Right lobe of liver (tissue), 6 donors: ENCODE measurements at regions not wholly inside any gene's neighbourhood (a gene's known extent, or its start where the extent isn't known, plus 50 kb on each side); places are given as distances from the start of the nearest gene placed in this dataset.

ENCODE experiments used
- ATAC-seq, 4 donors: fragments of 200-7000 bp; cut with Tn5 transposase; one replicate each; pipeline ENCODE4 v1.9.1; 2020; ENCODE audit warnings: mild to moderate bottlenecking in 4 of 4, moderate library complexity in 4 of 4
- DNase-seq, 3 donors: peaks; one replicate each; pipeline ENCODE4 v3.0.0-alpha.2; 2020
- H3K27ac ChIP-seq, 3 donors: fragments of 200-600 bp; one replicate each; pipeline ENCODE4 v1.8.0; 2022
- H3K27me3 ChIP-seq, 2 donors: fragments of 200-600 bp; one replicate each; pipeline ENCODE4 v1.8.0; 2022
- H3K36me3 ChIP-seq, 4 donors: fragments of 200-600 bp; sonication (generic) in 1 of 4; one replicate each; pipeline versions ENCODE4 v1.5.1 to v1.8.0; 2017 to 2022; ENCODE audit warnings: control low read depth in 1 of 4
- H3K4me1 ChIP-seq, 4 donors: fragments of 200-600 bp; sonication (generic) in 1 of 4; one replicate each; pipeline versions ENCODE4 v1.5.1 to v1.8.0; 2017 to 2022; ENCODE audit warnings: control low read depth in 1 of 4
- H3K4me3 ChIP-seq, 3 donors: fragments of 200-600 bp; one replicate each; pipeline ENCODE4 v1.8.0; 2022
- H3K9me3 ChIP-seq, 4 donors: fragments of 200-600 bp; sonication (generic) in 1 of 4; one replicate each; pipeline versions ENCODE4 v1.5.1 to v1.8.0; 2017 to 2022; ENCODE audit warnings: control low read depth in 1 of 4
- CTCF ChIP-seq, 4 donors: fragments of 200-600 bp in 3 of 4; fragments of 450-650 bp in 1 of 4; IDR thresholded peaks; one replicate each; pipeline versions ENCODE4 v1.5.1 to v1.8.0; 2016 to 2022; ENCODE audit warnings: antibody characterized with exemption in 4 of 4, mild to moderate bottlenecking in 2 of 4
- POLR2A ChIP-seq: fragments of 450-650 bp; IDR thresholded peaks from one replicate; pipeline ENCODE4 v1.6.1; 2017; ENCODE audit warnings: antibody characterized with exemption, mild to moderate bottlenecking
- WGBS: methylation state at CpG from one replicate; pipeline ENCODE4 v1.1.6; 2018; ENCODE audit warnings: low coverage, low lambda C conversion rate; ENCODE audit not compliant: insufficient coverage; ENCODE audit errors: missing lambda C conversion rate; 5-methylcytosine and 5-hydroxymethylcytosine counted together
- intact Hi-C, 2 donors: fragments of 100-400 bp; cut with DNase I; formaldehyde crosslinking; loops; one replicate each; pipeline versions ENCODE4 v1.11.2 to v1.14.1; 2022
- donor health status: DM: no; HTN: yes; CAD: no.
- donor health status: DM: no; HTN: no; CAD: no.
- donor health status: DM: no; HTN: no; CAD: no.
- donor health status: DM: no; HTN: yes; CAD: no.
- donor health status: DM: no; HTN: yes; CAD: no.

- TF ChIP-seq CTCF (IDR thresholded peaks at IDR 0.05) (no peak), POLR2A (no peak)
- peaks cover 0 to 7% (median 0%) of the 10 kb centered on the region in 4 donors for H3K4me1 ChIP-seq
- no peak for DNase-seq
- no peaks in the 10 kb centered on the region for H3K27me3 ChIP-seq
- ATAC-seq = no peak
- no peak overlapping the region for H3K4me3 ChIP-seq
- WGBS = 100% methylated on average over 3 of the region's 3 CpGs
- H3K36me3 ChIP-seq = no peaks in the 10 kb centered on the region
- H3K9me3 ChIP-seq = no peaks in the 10 kb centered on the region
- intact Hi-C loops = no loop called here
- no peak overlapping the region for H3K27ac ChIP-seq
Observed at GRCh38 chr6:81942067-81942370, 189.5 kb upstream of the TENT5A start.

- Histone ChIP-seq H3K4me3 (no peak overlapping the region), H3K4me1 (peaks cover 0 to 7% (median 0%) of the 10 kb centered on the region in 4 donors), H3K27me3 (no peaks in the 10 kb centered on the region), H3K9me3 (no peaks in the 10 kb centered on the region), H3K27ac (no peak overlapping the region), H3K36me3 (no peaks in the 10 kb centered on the region)
- TF ChIP-seq POLR2A (no peak), CTCF (IDR thresholded peaks at IDR 0.05) (no peak)
- no peak for DNase-seq
- 30% methylated on average over 1 of the region's 1 CpG for WGBS
- ATAC-seq = no peak
- intact Hi-C loops = no loop called here
Observed at GRCh38 chr6:81940451-81940985, 188.0 kb upstream of the TENT5A start.

GRCh38 chr6:81939766-81940165 lies 187.3 kb upstream of the TENT5A start:
- TF ChIP-seq CTCF (IDR thresholded peaks at IDR 0.05) (no peak), POLR2A (no peak)
- no peak for ATAC-seq
- H3K4me3 ChIP-seq = no peak overlapping the region
- WGBS = 61% methylated on average over 3 of the region's 3 CpGs
- H3K9me3 ChIP-seq = no peaks in the 10 kb centered on the region
- no peaks in the 10 kb centered on the region for H3K36me3 ChIP-seq
- no peak overlapping the region for H3K27ac ChIP-seq
- intact Hi-C loops = no loop called here
- no peak for DNase-seq
- peaks cover 0 to 7% (median 0%) of the 10 kb centered on the region in 4 donors for H3K4me1 ChIP-seq
- no peaks in the 10 kb centered on the region for H3K27me3 ChIP-seq

- Histone ChIP-seq H3K4me1 (peaks cover 0 to 7% (median 0%) of the 10 kb centered on the region in 4 donors), H3K27me3 (no peaks in the 10 kb centered on the region), H3K9me3 (no peaks in the 10 kb centered on the region), H3K36me3 (no peaks in the 10 kb centered on the region), H3K27ac (peak overlapping the region in 2 of 3 donors; percentile 69 to 95), H3K4me3 (no peak overlapping the region)
- 68% methylated on average over 3 of the region's 3 CpGs for WGBS
- no peak for TF ChIP-seq POLR2A
- TF ChIP-seq CTCF (IDR thresholded peaks at IDR 0.05) = no peak
- no peak for DNase-seq
- ATAC-seq = no peak
- intact Hi-C loops = no loop called here
Observed at GRCh38 chr6:81938991-81939732, 186.7 kb upstream of the TENT5A start.
